ENCODE measurements at regions not wholly inside any gene's neighbourhood (a gene's known extent, or its start where the extent isn't known, plus 50 kb on each side); places are given as distances from the start of the nearest gene placed in this dataset.

DNA sequence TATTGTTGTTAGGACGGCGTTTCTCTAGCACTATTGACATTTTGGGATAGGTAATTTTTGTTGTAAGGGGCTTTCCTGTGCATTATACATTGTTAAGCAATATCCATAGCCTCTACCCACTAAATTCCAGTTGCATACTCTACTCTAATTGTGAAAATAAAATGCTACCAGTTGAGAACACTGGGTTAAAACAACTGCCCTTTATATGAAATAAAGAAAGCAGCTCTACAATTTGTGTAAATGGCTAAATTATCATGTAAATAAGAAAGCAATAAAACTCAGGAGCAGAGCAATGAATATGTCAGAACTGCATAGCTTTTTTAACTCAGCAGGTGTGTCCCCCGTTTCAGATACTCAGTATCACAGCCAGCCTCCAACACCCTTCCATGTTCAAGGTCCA lies 812.7 kb upstream of the NRXN1 start:
- Mint-ChIP-seq H3K9me3 (peaks cover 33% of the 10 kb centered on the region), H3K27me3 (no peaks in the 10 kb centered on the region), H3K36me3 (peaks cover 4% of the 10 kb centered on the region), H3K4me3 (no peak overlapping the region), H3K4me1 (ENCODE audit: low read depth in 2 of 2) (no peaks in the 10 kb centered on the region), H3K27ac (no peak overlapping the region)
- ATAC-seq (no peak), DNase-seq (ENCODE audit: low spot score) (no peak)

- DNase-seq (ENCODE audit: low spot score) (no peak), ATAC-seq (no peak)
- no peaks in the 10 kb centered on the region for H3K27me3 Mint-ChIP-seq
- peaks cover 6% of the 10 kb centered on the region for H3K9me3 Mint-ChIP-seq
- no peaks in the 10 kb centered on the region for H3K4me1 Mint-ChIP-seq (ENCODE audit: low read depth in 2 of 2)
- H3K4me3 Mint-ChIP-seq = no peak overlapping the region
- no peaks in the 10 kb centered on the region for H3K36me3 Mint-ChIP-seq
- no peak overlapping the region for H3K27ac Mint-ChIP-seq
Observed at GRCh38 chr2:51829477-51829876, 797.5 kb upstream of the NRXN1 start.

GRCh38 chr2:51825823-51826222 lies 793.9 kb upstream of the NRXN1 start:
- no peaks in the 10 kb centered on the region for H3K36me3 Mint-ChIP-seq
- H3K4me3 Mint-ChIP-seq = no peak overlapping the region
- no peaks in the 10 kb centered on the region for H3K4me1 Mint-ChIP-seq (ENCODE audit: low read depth in 2 of 2)
- H3K9me3 Mint-ChIP-seq = peaks cover 6% of the 10 kb centered on the region
- no peaks in the 10 kb centered on the region for H3K27me3 Mint-ChIP-seq
- no peak for ATAC-seq
- DNase-seq (ENCODE audit: low spot score) = no peak
- H3K27ac Mint-ChIP-seq = no peak overlapping the region

GRCh38 chr2:51813247-51813646 lies 781.3 kb upstream of the NRXN1 start:
- no peak for ATAC-seq
- no peaks in the 10 kb centered on the region for H3K36me3 Mint-ChIP-seq
- no peaks in the 10 kb centered on the region for H3K27me3 Mint-ChIP-seq
- H3K4me1 Mint-ChIP-seq (ENCODE audit: low read depth in 2 of 2) = no peaks in the 10 kb centered on the region
- H3K4me3 Mint-ChIP-seq = no peak overlapping the region
- peaks cover 7% of the 10 kb centered on the region for H3K9me3 Mint-ChIP-seq
- H3K27ac Mint-ChIP-seq = no peak overlapping the region
- DNase-seq (ENCODE audit: low spot score) = no peak

GRCh38 chr2:51812138-51812866 lies 780.4 kb upstream of the NRXN1 start:
- H3K4me3 Mint-ChIP-seq = no peak overlapping the region
- no peak for ATAC-seq

DNA sequence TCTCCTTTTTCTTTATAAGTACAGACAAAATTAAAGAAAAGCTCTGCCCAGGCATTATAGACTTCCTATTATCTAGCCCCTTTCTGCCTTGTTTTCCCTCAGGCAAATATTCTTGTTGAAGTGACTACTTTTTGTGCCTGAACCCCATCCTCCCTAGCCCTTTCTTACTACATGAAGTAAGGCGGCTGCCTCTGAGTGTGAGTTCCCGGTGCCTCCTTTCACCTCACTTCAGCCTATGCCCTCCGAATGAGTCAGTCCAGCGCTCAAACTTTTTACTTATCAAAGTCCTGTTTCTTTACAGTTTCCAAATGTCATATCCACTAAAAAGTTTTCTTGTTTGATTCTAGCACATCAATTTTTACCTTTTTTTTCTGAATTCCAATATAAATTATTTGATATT lies 778.3 kb upstream of the NRXN1 start:
- no peaks in the 10 kb centered on the region for H3K27me3 Mint-ChIP-seq
- ATAC-seq (no peak), DNase-seq (ENCODE audit: low spot score) (no peak)
- H3K27ac Mint-ChIP-seq = no peak overlapping the region
- H3K4me3 Mint-ChIP-seq = no peak overlapping the region
- H3K9me3 Mint-ChIP-seq = peaks cover 17% of the 10 kb centered on the region
- H3K4me1 Mint-ChIP-seq (ENCODE audit: low read depth in 2 of 2) = no peaks in the 10 kb centered on the region
- peaks cover 11% of the 10 kb centered on the region for H3K36me3 Mint-ChIP-seq

More at GRCh38 chr2:51812138-51812866, 780.4 kb upstream of the NRXN1 start:
- Mint-ChIP-seq H3K4me1 (ENCODE audit: low read depth in 2 of 2) (no peaks in the 10 kb centered on the region), H3K27me3 (no peaks in the 10 kb centered on the region), H3K27ac (no peak overlapping the region), H3K36me3 (peaks cover 4% of the 10 kb centered on the region), H3K9me3 (peaks cover 13% of the 10 kb centered on the region)
- no peak for DNase-seq (ENCODE audit: low spot score)

DNA sequence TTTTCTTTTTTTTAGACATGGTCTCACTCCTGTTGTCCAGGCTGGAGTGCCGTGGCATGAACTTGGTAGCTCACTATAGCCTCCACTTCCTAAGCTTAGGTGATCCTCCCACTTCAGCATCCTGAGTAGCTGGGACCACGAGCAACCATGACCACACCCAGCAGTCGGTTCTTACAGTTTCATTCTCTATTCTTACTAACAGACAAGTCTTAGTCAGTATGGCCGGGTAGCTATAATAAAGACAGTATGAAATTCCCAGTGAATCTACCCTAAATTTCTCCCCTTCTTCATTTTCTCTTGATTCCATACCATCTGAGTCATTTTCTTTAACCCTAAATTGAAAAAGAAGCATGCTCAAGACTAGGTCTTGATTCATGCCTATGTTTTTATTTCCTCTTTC lies 775.3 kb upstream of the NRXN1 start:
- Mint-ChIP-seq H3K27ac (no peak overlapping the region), H3K4me1 (ENCODE audit: low read depth in 2 of 2) (no peaks in the 10 kb centered on the region), H3K4me3 (no peak overlapping the region), H3K27me3 (no peaks in the 10 kb centered on the region), H3K36me3 (peaks cover 11% of the 10 kb centered on the region), H3K9me3 (peaks cover 24% of the 10 kb centered on the region)
- ATAC-seq (no peak), DNase-seq (ENCODE audit: low spot score) (no peak)

DNA sequence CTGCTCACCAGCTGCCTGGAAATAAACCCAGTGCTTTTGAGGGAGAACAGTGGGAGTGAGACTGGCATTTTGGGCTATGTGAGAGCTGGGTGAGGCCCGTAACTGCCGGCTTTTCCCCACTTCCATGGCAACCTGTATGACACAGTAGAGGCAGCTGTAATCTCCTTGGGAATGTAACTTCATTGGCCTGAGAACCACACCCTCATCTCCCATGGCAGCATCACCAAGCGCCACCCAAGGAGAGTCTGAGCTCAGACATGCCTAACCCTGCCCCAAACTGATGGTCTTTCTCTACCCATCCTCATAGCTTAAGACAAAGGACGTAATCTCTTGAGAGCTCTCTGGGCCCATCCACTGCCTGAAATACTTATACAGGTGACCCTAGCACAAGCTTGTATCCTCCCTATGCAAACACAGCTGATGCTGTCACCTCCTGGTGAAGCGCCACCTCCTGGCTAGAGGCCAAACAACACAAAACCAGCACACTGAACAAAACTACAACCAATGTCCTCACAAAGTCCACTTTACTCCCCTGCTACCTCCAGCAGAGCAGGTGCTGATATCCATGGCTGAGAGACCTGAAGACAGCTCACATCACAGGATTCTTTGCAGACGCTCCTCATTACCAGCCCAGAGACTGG lies 763.4 kb upstream of the NRXN1 start:
- Mint-ChIP-seq H3K27me3 (no peaks in the 10 kb centered on the region), H3K9me3 (peaks cover 14% of the 10 kb centered on the region), H3K4me1 (ENCODE audit: low read depth in 2 of 2) (no peaks in the 10 kb centered on the region), H3K36me3 (no peaks in the 10 kb centered on the region), H3K27ac (no peak overlapping the region), H3K4me3 (no peak overlapping the region)
- DNase-seq (ENCODE audit: low spot score) (no peak), ATAC-seq (no peak)

DNA sequence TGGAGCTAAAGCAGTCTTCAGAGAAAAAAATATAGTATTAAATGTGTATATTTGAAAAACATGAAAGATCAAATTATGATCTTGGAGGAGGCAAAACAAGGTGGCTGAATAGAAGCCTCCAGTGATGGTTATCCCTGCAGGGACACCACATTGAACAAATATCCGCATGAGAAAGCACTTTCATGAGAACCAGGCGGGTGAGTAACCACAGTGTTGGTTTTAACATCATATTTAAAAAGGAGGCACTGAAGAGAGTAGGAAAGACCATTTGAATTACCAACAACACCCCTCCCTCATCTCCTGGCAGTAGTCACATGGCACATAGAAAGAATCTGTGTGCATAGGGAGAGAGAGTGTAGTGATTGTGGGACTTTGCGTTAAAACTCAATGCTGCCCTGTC lies 759.6 kb upstream of the NRXN1 start:
- no peaks in the 10 kb centered on the region for H3K36me3 Mint-ChIP-seq
- DNase-seq (ENCODE audit: low spot score) (no peak), ATAC-seq (no peak)
- H3K27ac Mint-ChIP-seq = no peak overlapping the region
- no peaks in the 10 kb centered on the region for H3K4me1 Mint-ChIP-seq (ENCODE audit: low read depth in 2 of 2)
- H3K4me3 Mint-ChIP-seq = no peak overlapping the region
- peaks cover 20% of the 10 kb centered on the region for H3K9me3 Mint-ChIP-seq
- no peaks in the 10 kb centered on the region for H3K27me3 Mint-ChIP-seq

GRCh38 chr2:51790854-51791253 lies 758.9 kb upstream of the NRXN1 start:
- no peak for DNase-seq (ENCODE audit: low spot score)

DNA sequence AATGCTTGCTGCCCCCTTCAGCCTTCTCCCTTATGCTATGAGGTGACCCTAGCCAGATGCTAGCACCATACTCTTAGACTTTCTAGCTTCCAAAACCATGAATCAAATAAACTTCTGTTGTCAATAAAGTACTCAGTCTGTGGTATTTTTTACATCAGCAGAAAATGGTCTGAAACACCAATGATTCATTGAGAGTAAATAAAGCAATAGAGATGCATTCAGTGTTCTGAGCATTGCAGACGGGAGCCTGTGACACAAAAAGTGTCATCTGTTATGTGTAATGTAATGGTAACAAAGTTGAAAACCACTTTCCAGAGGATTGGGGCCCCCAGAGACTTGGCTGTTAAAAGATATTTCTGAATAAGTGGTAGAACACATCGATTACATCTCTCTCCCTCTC lies 758.0 kb upstream of the NRXN1 start:
- peaks cover 20% of the 10 kb centered on the region for H3K9me3 Mint-ChIP-seq
- no peak for ATAC-seq

More at GRCh38 chr2:51790854-51791253, 758.9 kb upstream of the NRXN1 start:
- ATAC-seq = no peak
- Mint-ChIP-seq H3K4me1 (ENCODE audit: low read depth in 2 of 2) (no peaks in the 10 kb centered on the region), H3K36me3 (no peaks in the 10 kb centered on the region), H3K27me3 (no peaks in the 10 kb centered on the region), H3K4me3 (no peak overlapping the region), H3K9me3 (peaks cover 20% of the 10 kb centered on the region), H3K27ac (no peak overlapping the region)

GRCh38 chr2:51782921-51783765 lies 751.2 kb upstream of the NRXN1 start:
- H3K27me3 Mint-ChIP-seq = no peaks in the 10 kb centered on the region
- H3K36me3 Mint-ChIP-seq = no peaks in the 10 kb centered on the region
- no peaks in the 10 kb centered on the region for H3K4me1 Mint-ChIP-seq (ENCODE audit: low read depth in 2 of 2)
- H3K27ac Mint-ChIP-seq = no peak overlapping the region
- DNase-seq (ENCODE audit: low spot score) (no peak), ATAC-seq (no peak)
- peaks cover 8% of the 10 kb centered on the region for H3K9me3 Mint-ChIP-seq
- H3K4me3 Mint-ChIP-seq = no peak overlapping the region

More for the DNA sequence above, 758.0 kb upstream of the NRXN1 start:
- H3K4me3 Mint-ChIP-seq = no peak overlapping the region
- H3K27me3 Mint-ChIP-seq = no peaks in the 10 kb centered on the region
- no peak for DNase-seq (ENCODE audit: low spot score)
- no peaks in the 10 kb centered on the region for H3K36me3 Mint-ChIP-seq
- no peaks in the 10 kb centered on the region for H3K4me1 Mint-ChIP-seq (ENCODE audit: low read depth in 2 of 2)
- no peak overlapping the region for H3K27ac Mint-ChIP-seq

DNA sequence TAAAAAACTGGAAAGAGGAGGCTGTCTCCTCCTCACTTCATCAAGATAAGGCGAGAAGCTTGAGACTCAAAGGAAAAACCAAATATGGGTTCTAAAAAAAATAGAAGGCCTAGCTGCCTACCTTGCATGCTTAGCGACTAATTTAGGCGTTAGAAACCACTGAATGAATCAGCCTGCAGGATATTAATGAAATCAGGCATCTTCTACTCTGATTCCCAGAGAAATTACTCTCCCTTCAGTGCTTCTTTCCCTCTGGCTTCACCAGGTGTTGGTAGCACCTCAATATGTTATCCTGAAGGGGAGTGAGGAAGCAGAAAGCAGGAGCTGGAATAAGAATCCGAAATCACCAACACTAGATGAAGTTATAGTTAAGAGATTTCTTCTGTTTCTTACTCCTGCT lies 749.8 kb upstream of the NRXN1 start:
- H3K27me3 Mint-ChIP-seq = no peaks in the 10 kb centered on the region
- H3K4me1 Mint-ChIP-seq (ENCODE audit: low read depth in 2 of 2) = no peaks in the 10 kb centered on the region
- H3K9me3 Mint-ChIP-seq = peaks cover 8% of the 10 kb centered on the region
- no peaks in the 10 kb centered on the region for H3K36me3 Mint-ChIP-seq
- no peak for ATAC-seq
- no peak overlapping the region for H3K4me3 Mint-ChIP-seq
- no peak for DNase-seq (ENCODE audit: low spot score)
- H3K27ac Mint-ChIP-seq = no peak overlapping the region

DNA sequence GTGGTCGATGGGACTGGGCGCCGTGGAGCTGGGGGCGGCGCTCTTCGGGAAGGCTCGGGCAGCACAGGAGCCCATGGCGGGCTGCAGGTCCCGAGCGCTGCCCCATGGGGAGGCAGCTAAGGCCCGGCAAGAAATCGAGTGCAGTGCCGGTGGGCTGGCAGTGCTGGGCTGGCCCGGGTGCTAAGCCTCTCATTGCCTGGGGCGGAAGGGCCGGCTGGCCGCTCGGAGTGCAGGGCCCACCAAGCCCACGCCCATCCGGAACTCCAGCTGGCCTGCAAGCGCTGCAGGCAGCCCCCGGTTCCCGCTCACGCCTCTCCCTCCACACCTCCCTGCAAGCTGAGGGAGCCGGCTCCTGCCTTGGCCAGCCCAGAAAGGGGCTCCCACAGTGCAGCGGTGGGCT lies 748.4 kb upstream of the NRXN1 start:
- DNase-seq (ENCODE audit: low spot score) = no peak
- H3K4me3 Mint-ChIP-seq = no peak overlapping the region
- peaks cover 12% of the 10 kb centered on the region for H3K9me3 Mint-ChIP-seq
- H3K27ac Mint-ChIP-seq = no peak overlapping the region
- ATAC-seq = no peak
- H3K36me3 Mint-ChIP-seq = no peaks in the 10 kb centered on the region
- H3K27me3 Mint-ChIP-seq = no peaks in the 10 kb centered on the region
- H3K4me1 Mint-ChIP-seq (ENCODE audit: low read depth in 2 of 2) = no peaks in the 10 kb centered on the region

All from natural killer cell treated with Interleukin-12 subunit alpha and Interleukin-12 subunit beta and Interleukin-15 and Interleukin-18, amount 100 ng/mL, for 72 hours (primary cell).